Chondrocyte (in vitro differentiated cells): ENCODE measurements at regions not wholly inside any gene's neighbourhood (a gene's known extent, or its start where the extent isn't known, plus 50 kb on each side); places are given as distances from the start of the nearest gene placed in this dataset.

Experiments
- DNase-seq: peaks from one replicate; pipeline ENCODE4 v3.0.0; 2021; ENCODE audit warnings: mixed read lengths, low spot score
- H3K27ac Mint-ChIP-seq: one replicate; pipeline ENCODE4 v1.8.0; 2021; ENCODE audit warnings: mild to moderate bottlenecking, moderate library complexity, mixed read lengths; ENCODE audit not compliant: unreplicated experiment
- H3K27me3 Mint-ChIP-seq: 2 replicates; pipeline ENCODE4 v1.8.0; 2021; ENCODE audit warnings: low read depth, mixed read lengths
- H3K36me3 Mint-ChIP-seq: 2 replicates; pipeline ENCODE4 v1.8.0; 2021; ENCODE audit warnings: low read depth, mixed read lengths
- H3K4me1 Mint-ChIP-seq: 2 replicates; pipeline ENCODE4 v1.8.0; 2021; ENCODE audit warnings: low read depth, mild to moderate bottlenecking, mixed read lengths
- H3K4me3 Mint-ChIP-seq: one replicate; pipeline ENCODE4 v1.8.0; 2021; ENCODE audit warnings: mild to moderate bottlenecking, moderate library complexity, mixed read lengths; ENCODE audit not compliant: unreplicated experiment
- H3K9me3 Mint-ChIP-seq: 2 replicates; pipeline ENCODE4 v1.8.0; 2021; ENCODE audit warnings: low read depth, mixed read lengths
- TF ChIP-seq, protein P1 (sequence below): fragments of 200-600 bp; sonication (generic); IDR thresholded peaks from 2 replicates; pipeline ENCODE4 v1.5.0; 2021; ENCODE audit warnings: antibody characterized with exemption, mild to moderate bottlenecking, moderate library complexity

DNA sequence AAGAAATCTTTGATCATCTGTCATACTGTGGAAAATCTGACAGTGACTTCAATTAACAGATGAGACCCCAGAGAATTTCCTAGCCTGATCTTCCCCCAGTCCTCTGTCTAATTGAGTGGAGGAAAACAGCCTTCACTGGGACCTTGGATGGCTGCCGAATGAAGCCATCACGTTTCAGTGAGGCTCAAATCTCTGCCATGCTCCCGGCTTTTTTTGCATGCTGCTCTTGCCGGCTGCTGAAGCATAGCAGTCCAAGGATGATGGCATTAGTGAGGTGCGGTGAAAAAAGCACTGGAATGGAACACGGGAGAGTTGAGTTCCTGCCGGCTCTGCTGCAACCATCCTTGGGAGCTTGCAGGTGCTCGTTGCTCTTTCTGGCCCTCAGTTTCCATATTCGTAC, 430.5 kb downstream of the SLC4A3 start:
- Mint-ChIP-seq H3K36me3 (no peaks in the 10 kb centered on the region), H3K27ac (no peak overlapping the region), H3K4me3 (no peak overlapping the region), H3K4me1 (no peaks in the 10 kb centered on the region), H3K9me3 (peaks cover 7% of the 10 kb centered on the region), H3K27me3 (no peaks in the 10 kb centered on the region)
- TF ChIP-seq, protein P1, sequence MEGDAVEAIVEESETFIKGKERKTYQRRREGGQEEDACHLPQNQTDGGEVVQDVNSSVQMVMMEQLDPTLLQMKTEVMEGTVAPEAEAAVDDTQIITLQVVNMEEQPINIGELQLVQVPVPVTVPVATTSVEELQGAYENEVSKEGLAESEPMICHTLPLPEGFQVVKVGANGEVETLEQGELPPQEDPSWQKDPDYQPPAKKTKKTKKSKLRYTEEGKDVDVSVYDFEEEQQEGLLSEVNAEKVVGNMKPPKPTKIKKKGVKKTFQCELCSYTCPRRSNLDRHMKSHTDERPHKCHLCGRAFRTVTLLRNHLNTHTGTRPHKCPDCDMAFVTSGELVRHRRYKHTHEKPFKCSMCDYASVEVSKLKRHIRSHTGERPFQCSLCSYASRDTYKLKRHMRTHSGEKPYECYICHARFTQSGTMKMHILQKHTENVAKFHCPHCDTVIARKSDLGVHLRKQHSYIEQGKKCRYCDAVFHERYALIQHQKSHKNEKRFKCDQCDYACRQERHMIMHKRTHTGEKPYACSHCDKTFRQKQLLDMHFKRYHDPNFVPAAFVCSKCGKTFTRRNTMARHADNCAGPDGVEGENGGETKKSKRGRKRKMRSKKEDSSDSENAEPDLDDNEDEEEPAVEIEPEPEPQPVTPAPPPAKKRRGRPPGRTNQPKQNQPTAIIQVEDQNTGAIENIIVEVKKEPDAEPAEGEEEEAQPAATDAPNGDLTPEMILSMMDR, result no peak
- no peak for DNase-seq

DNA sequence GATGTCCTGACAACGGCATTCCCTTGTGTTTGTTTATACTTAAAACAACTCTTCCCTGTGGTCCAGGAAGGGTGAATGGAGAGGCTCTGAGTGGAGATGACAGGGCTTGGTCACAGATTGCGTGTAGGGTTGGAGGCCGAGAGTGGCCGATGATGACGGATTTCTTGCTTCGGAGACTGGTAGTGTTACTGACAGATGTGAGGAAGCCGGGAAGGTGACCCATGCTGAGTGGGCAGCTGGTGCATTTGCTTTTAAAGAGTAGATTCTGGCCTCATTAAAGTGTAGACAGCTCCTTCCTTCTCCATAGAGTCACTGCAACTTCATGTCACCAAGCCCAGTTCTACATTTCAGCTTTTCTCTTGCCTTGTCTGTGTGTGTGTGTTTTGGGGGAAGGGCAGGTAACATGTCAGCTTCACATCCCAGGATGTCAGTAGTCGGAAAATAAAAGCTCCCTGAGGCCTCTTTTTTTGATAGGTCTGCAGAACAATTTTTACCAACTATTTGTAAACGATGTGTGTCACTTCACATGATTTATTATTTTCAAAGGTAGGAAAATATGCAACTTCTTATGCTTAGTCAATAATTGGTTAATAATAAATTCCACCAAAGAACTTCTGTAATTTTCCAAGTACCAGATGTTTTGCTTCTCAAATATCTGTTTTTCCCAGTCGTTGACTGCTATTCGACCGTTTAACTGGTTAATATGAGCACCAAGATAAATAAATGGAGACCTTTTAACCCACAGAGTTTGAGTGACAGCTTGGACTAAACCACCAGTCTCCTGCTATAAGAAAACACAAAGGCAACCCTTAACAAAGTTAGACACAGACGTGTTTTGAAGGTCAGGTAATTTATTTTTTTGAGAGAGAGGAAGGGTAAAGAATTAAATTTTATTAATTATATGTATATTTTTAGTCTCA, 436.9 kb downstream of the SLC4A3 start:
- Mint-ChIP-seq H3K27ac (no peak overlapping the region), H3K36me3 (no peaks in the 10 kb centered on the region), H3K9me3 (no peaks in the 10 kb centered on the region), H3K4me3 (no peak overlapping the region), H3K27me3 (no peaks in the 10 kb centered on the region), H3K4me1 (peaks cover 37% of the 10 kb centered on the region)
- TF ChIP-seq, protein P1, result no peak
- DNase-seq, result no peak

DNA sequence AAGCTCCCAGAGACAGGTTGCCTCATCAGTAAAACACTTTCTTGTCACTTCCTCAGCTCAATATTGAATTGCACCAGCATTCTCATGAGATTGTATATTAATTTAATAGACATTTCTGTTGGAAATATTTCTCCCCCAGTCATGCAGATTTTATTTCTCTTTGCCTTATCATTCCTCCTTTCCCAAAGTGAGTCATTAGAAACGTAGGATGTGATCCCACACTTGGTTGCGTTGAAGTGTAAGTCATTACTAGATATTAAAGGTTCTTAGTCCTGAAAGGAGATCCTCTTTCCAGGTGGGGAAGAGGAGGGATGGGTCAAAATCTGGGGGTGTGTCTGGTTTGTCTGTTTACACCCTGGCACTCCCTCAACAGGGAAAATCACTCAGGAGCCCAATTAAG, 438.2 kb downstream of the SLC4A3 start:
- no peak overlapping the region for H3K4me3 Mint-ChIP-seq
- H3K9me3 Mint-ChIP-seq, result no peaks in the 10 kb centered on the region

DNA sequence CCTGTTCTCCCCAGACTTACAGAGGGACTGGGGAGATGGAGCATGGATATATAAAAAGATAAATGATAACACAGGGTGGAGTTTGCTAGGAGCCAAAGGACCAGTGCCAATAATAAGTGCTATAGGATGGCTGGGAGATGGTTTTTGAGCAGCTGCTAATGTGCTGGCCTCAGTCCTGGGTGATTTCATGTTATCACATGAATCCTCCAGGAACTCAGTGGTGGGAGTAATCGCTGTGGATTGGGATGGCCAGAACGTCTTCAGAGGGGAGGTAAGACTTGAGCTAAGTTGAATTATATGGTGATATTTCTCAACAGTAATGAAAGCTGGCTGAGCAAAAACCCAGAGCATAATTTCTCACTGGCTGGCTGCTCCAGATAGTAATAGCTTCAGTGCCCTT, 441.4 kb downstream of the SLC4A3 start:
- H3K36me3 Mint-ChIP-seq, result no peaks in the 10 kb centered on the region
- no peaks in the 10 kb centered on the region for H3K9me3 Mint-ChIP-seq
- H3K4me1 Mint-ChIP-seq, result peaks cover 38% of the 10 kb centered on the region
- no peak overlapping the region for H3K4me3 Mint-ChIP-seq
- peak overlapping the region; percentile 61 for H3K27ac Mint-ChIP-seq
- no peaks in the 10 kb centered on the region for H3K27me3 Mint-ChIP-seq
- no peak for DNase-seq
- TF ChIP-seq, protein P1, result no peak

More for the DNA sequence above, 438.2 kb downstream of the SLC4A3 start:
- no peaks in the 10 kb centered on the region for H3K27me3 Mint-ChIP-seq
- DNase-seq, result no peak
- H3K27ac Mint-ChIP-seq, result no peak overlapping the region
- H3K36me3 Mint-ChIP-seq, result no peaks in the 10 kb centered on the region
- H3K4me1 Mint-ChIP-seq, result peaks cover 37% of the 10 kb centered on the region
- TF ChIP-seq, protein P1, result no peak

DNA sequence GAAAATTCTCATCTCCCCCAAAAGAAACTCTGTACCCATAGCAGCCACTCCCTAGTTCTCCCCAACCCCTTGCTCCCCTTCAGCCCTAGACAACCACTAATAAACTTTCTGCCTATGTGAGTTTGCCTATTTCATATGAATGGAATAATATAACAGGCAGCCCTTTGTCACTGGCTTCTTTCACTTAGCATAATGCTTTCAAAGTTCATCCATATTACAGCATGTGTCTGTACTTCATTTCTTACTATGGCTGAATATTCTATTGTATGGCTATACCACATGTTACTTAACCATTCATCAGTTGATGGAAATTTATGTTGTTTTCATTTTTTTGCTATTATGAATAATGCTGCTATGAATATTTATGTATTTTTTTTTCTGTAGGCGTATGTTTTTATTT, 442.9 kb downstream of the SLC4A3 start:
- TF ChIP-seq, protein P1, result no peak
- no peaks in the 10 kb centered on the region for H3K27me3 Mint-ChIP-seq
- no peak overlapping the region for H3K4me3 Mint-ChIP-seq
- no peaks in the 10 kb centered on the region for H3K9me3 Mint-ChIP-seq
- no peak overlapping the region for H3K27ac Mint-ChIP-seq
- peaks cover 32% of the 10 kb centered on the region for H3K4me1 Mint-ChIP-seq
- no peak for DNase-seq
- no peaks in the 10 kb centered on the region for H3K36me3 Mint-ChIP-seq
